ENCODE measurements at regions not wholly inside any gene's neighbourhood (a gene's known extent, or its start where the extent isn't known, plus 50 kb on each side); places are given as distances from the start of the nearest gene placed in this dataset.

- Histone ChIP-seq H3K27me3 (ENCODE audit: control insufficient read depth, insufficient read depth, low read length) (no peaks in the 10 kb centered on the region), H3K4me3 (ENCODE audit: low read length) (no peak overlapping the region), H3K36me3 (ENCODE audit: control insufficient read depth, insufficient read depth, low read length) (no peaks in the 10 kb centered on the region), H3K4me1 (ENCODE audit: control insufficient read depth, insufficient read depth, low read length) (no peaks in the 10 kb centered on the region), H3K9ac (ENCODE audit: low read length) (no peak overlapping the region), H3K9me3 (ENCODE audit: control insufficient read depth, low read length) (no peaks in the 10 kb centered on the region)
Observed at GRCh38 chr2:12124790-12125189, 378.4 kb downstream of the LPIN1 start.

GRCh38 chr2:12126318-12126717, 379.9 kb downstream of the LPIN1 start:
- Histone ChIP-seq H3K4me1 (ENCODE audit: control insufficient read depth, insufficient read depth, low read length) (no peaks in the 10 kb centered on the region), H3K36me3 (ENCODE audit: control insufficient read depth, insufficient read depth, low read length) (no peaks in the 10 kb centered on the region), H3K27me3 (ENCODE audit: control insufficient read depth, insufficient read depth, low read length) (no peaks in the 10 kb centered on the region), H3K9ac (ENCODE audit: low read length) (no peak overlapping the region), H3K4me3 (ENCODE audit: low read length) (no peak overlapping the region), H3K9me3 (ENCODE audit: control insufficient read depth, low read length) (no peaks in the 10 kb centered on the region)

DNA sequence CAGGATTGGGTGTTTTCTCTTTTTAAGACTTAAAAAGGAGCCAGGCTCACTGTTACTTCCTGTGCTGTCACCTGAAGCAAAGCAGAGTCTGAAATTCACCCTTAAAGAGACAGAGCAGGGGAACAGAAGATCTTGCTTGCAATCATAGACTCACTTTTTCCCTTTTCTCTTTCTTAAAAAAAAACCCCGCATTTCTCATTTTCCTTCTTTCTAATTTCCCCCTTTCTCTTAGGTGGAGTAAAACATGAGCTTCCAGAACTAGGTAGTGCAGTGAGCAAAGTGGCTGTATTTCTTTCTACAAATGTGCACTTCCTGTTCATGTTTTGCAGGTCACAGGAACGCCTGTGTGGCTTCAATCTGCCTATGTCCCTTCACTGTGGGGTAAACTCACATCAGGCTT, 381.2 kb downstream of the LPIN1 start:
- H3K36me3 ChIP-seq (ENCODE audit: control insufficient read depth, insufficient read depth, low read length): no peaks in the 10 kb centered on the region
- no peaks in the 10 kb centered on the region for H3K9me3 ChIP-seq (ENCODE audit: control insufficient read depth, low read length)
- no peaks in the 10 kb centered on the region for H3K4me1 ChIP-seq (ENCODE audit: control insufficient read depth, insufficient read depth, low read length)
- H3K4me3 ChIP-seq (ENCODE audit: low read length): no peak overlapping the region
- no peaks in the 10 kb centered on the region for H3K27me3 ChIP-seq (ENCODE audit: control insufficient read depth, insufficient read depth, low read length)
- no peak overlapping the region for H3K9ac ChIP-seq (ENCODE audit: low read length)

DNA sequence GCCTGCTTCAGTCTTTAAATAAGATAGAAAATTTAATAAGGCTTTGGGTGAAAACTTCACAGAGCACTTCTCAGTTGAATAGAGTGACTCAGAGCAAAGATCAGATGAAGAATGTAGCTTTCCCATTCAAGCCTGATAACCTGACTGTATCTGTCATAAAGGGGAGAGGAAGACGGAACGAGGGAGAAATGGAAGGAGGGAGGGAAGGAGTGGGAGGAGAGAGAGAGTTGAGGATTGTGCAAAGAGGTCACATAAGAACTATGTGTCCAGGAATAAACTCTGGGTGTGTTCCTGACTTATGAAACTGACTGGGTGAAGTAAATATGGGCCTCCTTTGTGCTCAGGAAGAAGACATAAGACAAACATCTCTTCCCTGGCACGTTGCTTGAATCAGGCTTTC, 385.5 kb downstream of the LPIN1 start:
- H3K27me3 ChIP-seq (ENCODE audit: control insufficient read depth, insufficient read depth, low read length): no peaks in the 10 kb centered on the region
- no peaks in the 10 kb centered on the region for H3K9me3 ChIP-seq (ENCODE audit: control insufficient read depth, low read length)
- no peak overlapping the region for H3K4me3 ChIP-seq (ENCODE audit: low read length)
- H3K4me1 ChIP-seq (ENCODE audit: control insufficient read depth, insufficient read depth, low read length): no peaks in the 10 kb centered on the region
- H3K36me3 ChIP-seq (ENCODE audit: control insufficient read depth, insufficient read depth, low read length): no peaks in the 10 kb centered on the region
- no peak overlapping the region for H3K9ac ChIP-seq (ENCODE audit: low read length)

GRCh38 chr2:12141618-12142258, 395.3 kb downstream of the LPIN1 start:
- Histone ChIP-seq H3K4me3 (ENCODE audit: low read length) (no peak overlapping the region), H3K36me3 (ENCODE audit: control insufficient read depth, insufficient read depth, low read length) (no peaks in the 10 kb centered on the region), H3K9me3 (ENCODE audit: control insufficient read depth, low read length) (no peaks in the 10 kb centered on the region), H3K4me1 (ENCODE audit: control insufficient read depth, insufficient read depth, low read length) (no peaks in the 10 kb centered on the region), H3K27me3 (ENCODE audit: control insufficient read depth, insufficient read depth, low read length) (no peaks in the 10 kb centered on the region), H3K9ac (ENCODE audit: low read length) (no peak overlapping the region)

- no peak overlapping the region for H3K9ac ChIP-seq (ENCODE audit: low read length)
- H3K4me3 ChIP-seq (ENCODE audit: low read length): no peak overlapping the region
- H3K36me3 ChIP-seq (ENCODE audit: control insufficient read depth, insufficient read depth, low read length): no peaks in the 10 kb centered on the region
- H3K4me1 ChIP-seq (ENCODE audit: control insufficient read depth, insufficient read depth, low read length): no peaks in the 10 kb centered on the region
- H3K27me3 ChIP-seq (ENCODE audit: control insufficient read depth, insufficient read depth, low read length): no peaks in the 10 kb centered on the region
- H3K9me3 ChIP-seq (ENCODE audit: control insufficient read depth, low read length): no peaks in the 10 kb centered on the region
Observed at GRCh38 chr2:12151716-12152115, 405.3 kb downstream of the LPIN1 start.

- Histone ChIP-seq H3K9ac (ENCODE audit: low read length) (no peak overlapping the region), H3K9me3 (ENCODE audit: control insufficient read depth, low read length) (no peaks in the 10 kb centered on the region), H3K27me3 (ENCODE audit: control insufficient read depth, insufficient read depth, low read length) (no peaks in the 10 kb centered on the region), H3K4me1 (ENCODE audit: control insufficient read depth, insufficient read depth, low read length) (no peaks in the 10 kb centered on the region), H3K36me3 (ENCODE audit: control insufficient read depth, insufficient read depth, low read length) (no peaks in the 10 kb centered on the region), H3K4me3 (ENCODE audit: low read length) (no peak overlapping the region)
Observed at GRCh38 chr2:12152888-12153287, 406.5 kb downstream of the LPIN1 start.

- Histone ChIP-seq H3K9me3 (ENCODE audit: control insufficient read depth, low read length) (no peaks in the 10 kb centered on the region), H3K4me1 (ENCODE audit: control insufficient read depth, insufficient read depth, low read length) (no peaks in the 10 kb centered on the region), H3K27me3 (ENCODE audit: control insufficient read depth, insufficient read depth, low read length) (no peaks in the 10 kb centered on the region), H3K4me3 (ENCODE audit: low read length) (no peak overlapping the region), H3K9ac (ENCODE audit: low read length) (no peak overlapping the region), H3K36me3 (ENCODE audit: control insufficient read depth, insufficient read depth, low read length) (no peaks in the 10 kb centered on the region)
Observed at GRCh38 chr2:12155303-12156051, 409.0 kb downstream of the LPIN1 start.

DNA sequence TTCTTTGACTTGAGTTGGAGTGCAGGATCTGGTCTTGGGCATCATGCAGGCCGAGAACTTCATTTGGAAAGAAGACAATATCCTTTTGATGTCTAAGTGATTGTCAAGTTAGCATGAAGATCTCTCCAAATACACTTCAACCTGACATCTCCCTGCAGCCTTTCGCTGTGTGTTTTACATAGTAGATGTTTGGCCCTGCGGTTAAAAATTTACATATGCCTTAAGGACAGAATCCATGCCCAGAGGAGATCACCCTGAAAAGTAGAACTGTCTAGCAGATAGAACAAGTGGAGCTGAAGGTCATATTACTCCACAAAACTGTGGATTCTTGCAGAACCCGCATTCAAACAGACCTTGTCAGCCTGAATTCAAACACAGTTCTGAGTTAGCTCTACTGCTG, 409.9 kb downstream of the LPIN1 start:
- H3K36me3 ChIP-seq (ENCODE audit: control insufficient read depth, insufficient read depth, low read length): no peaks in the 10 kb centered on the region
- no peaks in the 10 kb centered on the region for H3K9me3 ChIP-seq (ENCODE audit: control insufficient read depth, low read length)
- no peak overlapping the region for H3K4me3 ChIP-seq (ENCODE audit: low read length)
- no peak overlapping the region for H3K9ac ChIP-seq (ENCODE audit: low read length)
- no peaks in the 10 kb centered on the region for H3K4me1 ChIP-seq (ENCODE audit: control insufficient read depth, insufficient read depth, low read length)
- no peaks in the 10 kb centered on the region for H3K27me3 ChIP-seq (ENCODE audit: control insufficient read depth, insufficient read depth, low read length)

DNA sequence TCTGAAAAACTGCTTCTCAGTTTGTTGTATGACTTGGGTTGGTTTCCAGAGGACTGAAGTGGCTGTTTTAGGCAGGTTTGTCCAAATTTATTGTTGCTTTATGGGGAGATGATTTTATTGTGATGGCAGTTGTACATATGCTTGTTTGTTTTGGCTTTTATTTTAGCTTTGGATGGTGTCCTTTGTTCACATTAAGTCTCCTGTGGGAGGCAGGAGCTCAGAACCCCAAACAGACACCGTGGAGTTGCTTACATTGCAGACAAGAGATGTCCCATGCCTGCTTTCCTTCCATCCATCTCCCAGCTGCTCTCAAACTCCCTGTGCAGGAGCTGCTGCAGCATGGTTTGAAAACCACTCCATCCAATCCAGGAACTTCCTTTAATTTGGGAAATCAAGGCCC, 414.7 kb downstream of the LPIN1 start:
- Histone ChIP-seq H3K9ac (ENCODE audit: low read length) (no peak overlapping the region), H3K36me3 (ENCODE audit: control insufficient read depth, insufficient read depth, low read length) (no peaks in the 10 kb centered on the region), H3K4me1 (ENCODE audit: control insufficient read depth, insufficient read depth, low read length) (no peaks in the 10 kb centered on the region), H3K4me3 (ENCODE audit: low read length) (no peak overlapping the region), H3K9me3 (ENCODE audit: control insufficient read depth, low read length) (no peaks in the 10 kb centered on the region), H3K27me3 (ENCODE audit: control insufficient read depth, insufficient read depth, low read length) (no peaks in the 10 kb centered on the region)

DNA sequence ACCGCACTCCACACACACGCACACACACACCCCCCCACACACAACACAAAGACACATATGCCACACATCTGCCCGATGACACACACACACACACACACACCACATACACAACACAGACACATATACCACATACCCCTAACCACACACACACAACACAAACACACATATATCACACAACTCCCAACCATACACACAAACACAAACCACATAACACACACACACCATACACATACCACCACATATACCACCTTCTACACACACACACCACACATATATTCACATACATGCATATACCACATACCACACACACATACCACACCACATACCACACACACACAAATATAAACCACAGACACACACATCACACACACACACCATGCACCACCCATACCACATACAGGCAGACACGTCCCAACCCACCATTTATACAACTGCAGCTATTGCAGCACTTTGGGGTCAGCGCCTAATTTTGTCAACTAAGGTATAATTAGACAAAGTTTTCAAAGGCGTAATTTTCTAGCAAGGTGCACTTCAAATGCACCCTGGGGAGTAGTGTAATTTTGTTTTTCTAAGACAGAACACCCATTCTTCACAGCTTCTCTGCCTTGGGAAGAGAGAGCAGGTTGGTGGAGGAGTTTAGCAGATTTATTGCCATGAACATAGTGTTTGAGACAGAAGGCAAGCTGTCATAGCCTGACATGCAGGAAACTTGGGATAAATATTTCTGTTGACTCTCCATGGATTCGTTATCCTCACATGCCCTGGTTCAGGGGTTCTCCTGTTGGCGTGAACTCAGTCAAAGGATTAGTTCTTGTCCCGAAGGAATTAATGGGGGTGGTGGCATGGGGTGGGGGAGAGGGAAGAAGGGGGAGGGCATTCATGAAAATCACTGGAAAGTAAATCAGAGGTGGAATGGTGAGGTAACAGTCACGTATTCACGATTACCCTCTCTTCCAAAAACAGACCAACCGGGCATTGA, 416.1 kb downstream of the LPIN1 start:
- Histone ChIP-seq H3K4me1 (ENCODE audit: control insufficient read depth, insufficient read depth, low read length) (no peaks in the 10 kb centered on the region), H3K4me3 (ENCODE audit: low read length) (no peak overlapping the region), H3K36me3 (ENCODE audit: control insufficient read depth, insufficient read depth, low read length) (no peaks in the 10 kb centered on the region), H3K9ac (ENCODE audit: low read length) (no peak overlapping the region), H3K9me3 (ENCODE audit: control insufficient read depth, low read length) (no peaks in the 10 kb centered on the region), H3K27me3 (ENCODE audit: control insufficient read depth, insufficient read depth, low read length) (no peaks in the 10 kb centered on the region)

GRCh38 chr2:12163866-12164265, 417.4 kb downstream of the LPIN1 start:
- Histone ChIP-seq H3K36me3 (ENCODE audit: control insufficient read depth, insufficient read depth, low read length) (no peaks in the 10 kb centered on the region), H3K9ac (ENCODE audit: low read length) (no peak overlapping the region), H3K4me1 (ENCODE audit: control insufficient read depth, insufficient read depth, low read length) (no peaks in the 10 kb centered on the region), H3K9me3 (ENCODE audit: control insufficient read depth, low read length) (no peaks in the 10 kb centered on the region), H3K4me3 (ENCODE audit: low read length) (no peak overlapping the region), H3K27me3 (ENCODE audit: control insufficient read depth, insufficient read depth, low read length) (no peaks in the 10 kb centered on the region)

Data from mucosa of stomach (tissue), 1 donor.